K562 (cell line): ENCODE measurements at regions not wholly inside any gene's neighbourhood (a gene's known extent, or its start where the extent isn't known, plus 50 kb on each side); places are given as distances from the start of the nearest gene placed in this dataset.

Source experiments
- COPS2 ChIP-seq: fragments of 450-650 bp; conservative IDR thresholded peaks from 2 replicates; pipeline ENCODE4 v1.6.1; 2016; ENCODE audit warnings: mild to moderate bottlenecking, moderate library complexity
- EGR1 ChIP-seq: fragments of 450-650 bp; conservative IDR thresholded peaks from 2 replicates; pipeline ENCODE4 v1.6.1; 2017; ENCODE audit warnings: mild to moderate bottlenecking
- ELF1 ChIP-seq: fragments of 200-800 bp; sonication (Bioruptor generic); IDR thresholded peaks from 2 replicates; pipeline ENCODE4 v1.6.1; 2016; ENCODE audit warnings: missing genetic modification characterization, missing compliant biosample characterization
- ETV5 ChIP-seq: sonication (generic); formaldehyde crosslinking; IDR thresholded peaks from 2 replicates; pipeline ENCODE4 v1.4.0; 2020; ENCODE audit warnings: low read depth, mild to moderate bottlenecking, missing genetic modification reagents
- ID3 ChIP-seq, 2 experiments: fragments of 250-450 bp in 1 of 2; fragments of 450-650 bp in 1 of 2; sonication (Bioruptor Pico) in 1 of 2; IDR thresholded peaks; 2 replicates each; pipeline versions ENCODE4 v1.6.1 to v1.8.0; 2016 to 2021; ENCODE audit warnings: mild to moderate bottlenecking in 2 of 2, moderate library complexity in 2 of 2, missing compliant biosample characterization in 1 of 2, missing genetic modification characterization in 1 of 2
- MCM7 ChIP-seq, 2 experiments: fragments of 450-650 bp; IDR thresholded peaks; 2 replicates each; pipeline ENCODE4 v1.6.1; 2016 to 2018
- MTF1 ChIP-seq: fragments of 250-450 bp; sonication (Bioruptor Pico); IDR thresholded peaks from 2 replicates; pipeline ENCODE4 v1.9.0; 2021; ENCODE audit warnings: moderate library complexity, mild to moderate bottlenecking, inconsistent platforms, borderline replicate concordance
- NELFE ChIP-seq: IDR thresholded peaks from 2 replicates; pipeline ENCODE4 v1.6.1; 2011; ENCODE audit warnings: mild to moderate bottlenecking; ENCODE audit not compliant: insufficient read depth, insufficient read length
- PHB ChIP-seq: fragments of 250-450 bp; sonication (Bioruptor Pico); IDR thresholded peaks from 2 replicates; pipeline ENCODE4 v1.5.0; 2021
- POLR2A ChIP-seq: fragments of 450-650 bp; conservative IDR thresholded peaks from 2 replicates; pipeline ENCODE4 v1.6.1; 2016
- ZNF511 ChIP-seq: sonication (generic); formaldehyde crosslinking; IDR thresholded peaks from 2 replicates; pipeline ENCODE4 v1.8.0; 2022; ENCODE audit warnings: mild to moderate bottlenecking, missing genetic modification reagents
- ZNF740 ChIP-seq, 3 experiments: fragments of 200-800 bp in 1 of 3; sonication (Bioruptor generic) in 1 of 3; sonication (generic) in 1 of 3; formaldehyde crosslinking in 1 of 3; IDR thresholded peaks; 2 replicates each; pipeline versions ENCODE4 v1.6.1 to v1.8.0; 2016 to 2022; ENCODE audit warnings: mild to moderate bottlenecking in 2 of 3, missing compliant biosample characterization in 2 of 3, missing genetic modification characterization in 2 of 3, missing genetic modification reagents in 1 of 3
- TF ChIP-seq, protein P1 (sequence below): fragments of 450-650 bp; formaldehyde crosslinking; conservative IDR thresholded peaks from 2 replicates; pipeline ENCODE4 v1.4.0; 2022; ENCODE audit warnings: mild to moderate bottlenecking, missing genetic modification characterization
- TF ChIP-seq, protein P2 (sequence below): IDR thresholded peaks from 2 replicates; pipeline ENCODE4 v1.6.1; 2012; ENCODE audit warnings: low read depth, low read length, improper control_type of control experiment, borderline replicate concordance
- TF ChIP-seq, protein P3 (sequence below), 2 experiments: fragments of 450-650 bp; IDR thresholded peaks; 2 replicates each; pipeline ENCODE4 v1.6.1; 2016
- TF ChIP-seq, protein P4 (sequence below): sonication (generic); formaldehyde crosslinking; IDR thresholded peaks from 2 replicates; pipeline ENCODE4 v1.8.1; 2023; ENCODE audit warnings: mild to moderate bottlenecking, missing genetic modification reagents

GRCh38 chr7:106776618-106777347, 88.3 kb upstream of the PIK3CG start (continued):
- TF ChIP-seq, protein P1, sequence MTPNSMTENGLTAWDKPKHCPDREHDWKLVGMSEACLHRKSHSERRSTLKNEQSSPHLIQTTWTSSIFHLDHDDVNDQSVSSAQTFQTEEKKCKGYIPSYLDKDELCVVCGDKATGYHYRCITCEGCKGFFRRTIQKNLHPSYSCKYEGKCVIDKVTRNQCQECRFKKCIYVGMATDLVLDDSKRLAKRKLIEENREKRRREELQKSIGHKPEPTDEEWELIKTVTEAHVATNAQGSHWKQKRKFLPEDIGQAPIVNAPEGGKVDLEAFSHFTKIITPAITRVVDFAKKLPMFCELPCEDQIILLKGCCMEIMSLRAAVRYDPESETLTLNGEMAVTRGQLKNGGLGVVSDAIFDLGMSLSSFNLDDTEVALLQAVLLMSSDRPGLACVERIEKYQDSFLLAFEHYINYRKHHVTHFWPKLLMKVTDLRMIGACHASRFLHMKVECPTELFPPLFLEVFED (CRISPR knock-in tag) = peak; percentile 74; the same call in 1 of the 2 replicates
- no peak for TF ChIP-seq ETV5 (CRISPR knock-in tag)
- TF ChIP-seq ID3 (CRISPR knock-in tag; IDR thresholded peaks at IDR 0.05) = no peak
- TF ChIP-seq ID3 (tag; IDR thresholded peaks at IDR 0.05) = peak; percentile 52; the same call in 1 of the 2 replicates
- 0 out of 4 replicates have a peak, but pooled peaks of 1 of the 2 experiments have one; percentile 57 for TF ChIP-seq MCM7 (IDR thresholded peaks at IDR 0.05)
- no peak for TF ChIP-seq NELFE
- TF ChIP-seq, protein P2, sequence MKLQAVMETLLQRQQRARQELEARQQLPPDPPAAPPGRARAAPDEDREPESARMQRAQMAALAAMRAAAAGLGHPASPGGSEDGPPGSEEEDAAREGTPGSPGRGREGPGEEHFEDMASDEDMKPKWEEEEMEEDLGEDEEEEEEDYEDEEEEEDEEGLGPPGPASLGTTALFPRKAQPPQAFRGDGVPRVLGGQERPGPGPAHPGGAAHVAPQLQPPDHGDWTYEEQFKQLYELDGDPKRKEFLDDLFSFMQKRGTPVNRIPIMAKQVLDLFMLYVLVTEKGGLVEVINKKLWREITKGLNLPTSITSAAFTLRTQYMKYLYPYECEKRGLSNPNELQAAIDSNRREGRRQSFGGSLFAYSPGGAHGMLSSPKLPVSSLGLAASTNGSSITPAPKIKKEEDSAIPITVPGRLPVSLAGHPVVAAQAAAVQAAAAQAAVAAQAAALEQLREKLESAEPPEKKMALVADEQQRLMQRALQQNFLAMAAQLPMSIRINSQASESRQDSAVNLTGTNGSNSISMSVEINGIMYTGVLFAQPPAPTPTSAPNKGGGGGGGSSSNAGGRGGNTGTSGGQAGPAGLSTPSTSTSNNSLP = no peak
- no peak for TF ChIP-seq MTF1
- peak; percentile 65; the same call in 1 of the 2 replicates for TF ChIP-seq ZNF511 (CRISPR knock-in tag)
- TF ChIP-seq, protein P3, sequence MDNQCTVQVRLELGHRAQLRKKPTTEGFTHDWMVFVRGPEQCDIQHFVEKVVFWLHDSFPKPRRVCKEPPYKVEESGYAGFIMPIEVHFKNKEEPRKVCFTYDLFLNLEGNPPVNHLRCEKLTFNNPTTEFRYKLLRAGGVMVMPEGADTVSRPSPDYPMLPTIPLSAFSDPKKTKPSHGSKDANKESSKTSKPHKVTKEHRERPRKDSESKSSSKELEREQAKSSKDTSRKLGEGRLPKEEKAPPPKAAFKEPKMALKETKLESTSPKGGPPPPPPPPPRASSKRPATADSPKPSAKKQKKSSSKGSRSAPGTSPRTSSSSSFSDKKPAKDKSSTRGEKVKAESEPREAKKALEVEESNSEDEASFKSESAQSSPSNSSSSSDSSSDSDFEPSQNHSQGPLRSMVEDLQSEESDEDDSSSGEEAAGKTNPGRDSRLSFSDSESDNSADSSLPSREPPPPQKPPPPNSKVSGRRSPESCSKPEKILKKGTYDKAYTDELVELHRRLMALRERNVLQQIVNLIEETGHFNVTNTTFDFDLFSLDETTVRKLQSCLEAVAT (IDR thresholded peaks at IDR 0.05) = peak; percentile 27 to 47; a peak in 3 of 4 replicates
- TF ChIP-seq PHB (CRISPR knock-in tag) = no peak
- TF ChIP-seq ELF1 (tag) = no peak
- TF ChIP-seq, protein P4, sequence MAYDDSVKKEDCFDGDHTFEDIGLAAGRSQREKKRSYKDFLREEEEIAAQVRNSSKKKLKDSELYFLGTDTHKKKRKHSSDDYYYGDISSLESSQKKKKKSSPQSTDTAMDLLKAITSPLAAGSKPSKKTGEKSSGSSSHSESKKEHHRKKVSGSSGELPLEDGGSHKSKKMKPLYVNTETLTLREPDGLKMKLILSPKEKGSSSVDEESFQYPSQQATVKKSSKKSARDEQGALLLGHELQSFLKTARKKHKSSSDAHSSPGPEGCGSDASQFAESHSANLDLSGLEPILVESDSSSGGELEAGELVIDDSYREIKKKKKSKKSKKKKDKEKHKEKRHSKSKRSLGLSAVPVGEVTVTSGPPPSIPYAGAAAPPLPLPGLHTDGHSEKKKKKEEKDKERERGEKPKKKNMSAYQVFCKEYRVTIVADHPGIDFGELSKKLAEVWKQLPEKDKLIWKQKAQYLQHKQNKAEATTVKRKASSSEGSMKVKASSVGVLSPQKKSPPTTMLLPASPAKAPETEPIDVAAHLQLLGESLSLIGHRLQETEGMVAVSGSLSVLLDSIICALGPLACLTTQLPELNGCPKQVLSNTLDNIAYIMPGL (CRISPR knock-in tag) = no peak
- no peak for TF ChIP-seq ZNF740 (CRISPR knock-in tag; IDR thresholded peaks at IDR 0.05)
- no peak for TF ChIP-seq ZNF740 (tag; IDR thresholded peaks at IDR 0.05)
- TF ChIP-seq POLR2A = 0 out of 2 replicates have a peak, but pooled peaks have one; percentile 9
- no peak for TF ChIP-seq EGR1
- TF ChIP-seq COPS2 = no peak
